Endodermal cell (in vitro differentiated cells): ENCODE measurements at regions not wholly inside any gene's neighbourhood (a gene's known extent, or its start where the extent isn't known, plus 50 kb on each side); places are given as distances from the start of the nearest gene placed in this dataset.

ENCODE experiments used
- DNase-seq: peaks from one replicate; pipeline ENCODE4 v3.0.0-alpha.2; 2017
- H3K27ac ChIP-seq: 2 replicates; pipeline ENCODE4 v1.5.1; 2013; ENCODE audit warnings: mild to moderate bottlenecking, low read depth, low read length, moderate library complexity
- H3K27me3 ChIP-seq: 2 replicates; pipeline ENCODE4 v1.6.1; 2013; ENCODE audit warnings: mild to moderate bottlenecking, low read length, moderate library complexity; ENCODE audit not compliant: insufficient read depth, control insufficient read depth, poor library complexity, severe bottlenecking
- H3K36me3 ChIP-seq: 2 replicates; pipeline ENCODE4 v1.7.0; 2013; ENCODE audit warnings: mild to moderate bottlenecking, low read length, moderate library complexity; ENCODE audit not compliant: control insufficient read depth, insufficient read depth
- H3K4me1 ChIP-seq: one replicate; pipeline ENCODE4 v1.7.0; 2013; ENCODE audit warnings: low read length; ENCODE audit not compliant: control insufficient read depth, insufficient read depth
- H3K4me3 ChIP-seq: 2 replicates; pipeline ENCODE4 v1.5.1; 2013; ENCODE audit warnings: mild to moderate bottlenecking, low read length, moderate library complexity
- H3K9ac ChIP-seq: 2 replicates; pipeline ENCODE4 v1.6.1; 2013; ENCODE audit warnings: mild to moderate bottlenecking, low read length, moderate library complexity; ENCODE audit not compliant: poor library complexity, severe bottlenecking; ENCODE audit errors: extremely low read depth
- H3K9me3 ChIP-seq: 2 replicates; pipeline ENCODE4 v1.6.1; 2013; ENCODE audit warnings: mild to moderate bottlenecking, low read length, moderate library complexity; ENCODE audit not compliant: control insufficient read depth
- H3K27ac Mint-ChIP-seq: 2 replicates; pipeline ENCODE4 v1.8.0; 2020; ENCODE audit warnings: mixed read lengths
- H3K27me3 Mint-ChIP-seq: 2 replicates; pipeline ENCODE4 v1.8.0; 2021; ENCODE audit warnings: mild to moderate bottlenecking, mixed read lengths; ENCODE audit not compliant: insufficient read depth
- H3K36me3 Mint-ChIP-seq: 2 replicates; pipeline ENCODE4 v1.8.0; 2020; ENCODE audit warnings: low read depth, mixed read lengths
- H3K4me1 Mint-ChIP-seq: 2 replicates; pipeline ENCODE4 v1.8.0; 2020; ENCODE audit warnings: mixed read lengths
- H3K4me3 Mint-ChIP-seq: 2 replicates; pipeline ENCODE4 v1.8.0; 2020; ENCODE audit warnings: mild to moderate bottlenecking, moderate library complexity, mixed read lengths
- H3K9me3 Mint-ChIP-seq: 2 replicates; pipeline ENCODE4 v1.8.0; 2020; ENCODE audit warnings: mild to moderate bottlenecking, mixed read lengths
- WGBS, 2 experiments: methylation state at CpG; one replicate each; pipeline versions ENCODE4 v1.1.5 to v1.1.7; 2013; ENCODE audit warnings: missing lambda C conversion rate in 2 of 2, mixed read lengths in 1 of 2; ENCODE audit not compliant: insufficient coverage in 1 of 2, insufficient read length in 1 of 2; 5-methylcytosine and 5-hydroxymethylcytosine counted together
- TF ChIP-seq, protein P1 (sequence below): fragments of 200-600 bp; sonication (generic); conservative IDR thresholded peaks from 2 replicates; pipeline ENCODE4 v1.5.0; 2021; ENCODE audit warnings: antibody characterized with exemption, mild to moderate bottlenecking

DNA sequence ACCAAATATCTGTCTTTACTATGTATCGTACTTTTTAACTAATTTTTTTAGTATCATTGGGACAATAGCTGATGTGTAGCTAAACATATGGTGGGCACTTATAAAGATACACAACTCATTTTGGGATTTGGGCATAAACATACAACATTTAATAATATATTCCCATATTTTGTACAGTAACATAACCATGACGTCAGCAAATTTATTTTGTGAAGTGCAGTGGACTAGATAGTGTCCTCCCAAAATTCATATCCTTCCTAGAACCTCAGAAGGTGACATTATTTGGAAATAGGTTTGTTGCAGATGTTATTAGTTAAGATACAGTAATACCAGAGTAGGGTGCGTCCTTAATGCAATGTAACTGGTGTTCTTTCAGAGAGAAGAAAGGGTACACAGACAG is 356.7 kb downstream of the CDH7 start:
- TF ChIP-seq, protein P1, sequence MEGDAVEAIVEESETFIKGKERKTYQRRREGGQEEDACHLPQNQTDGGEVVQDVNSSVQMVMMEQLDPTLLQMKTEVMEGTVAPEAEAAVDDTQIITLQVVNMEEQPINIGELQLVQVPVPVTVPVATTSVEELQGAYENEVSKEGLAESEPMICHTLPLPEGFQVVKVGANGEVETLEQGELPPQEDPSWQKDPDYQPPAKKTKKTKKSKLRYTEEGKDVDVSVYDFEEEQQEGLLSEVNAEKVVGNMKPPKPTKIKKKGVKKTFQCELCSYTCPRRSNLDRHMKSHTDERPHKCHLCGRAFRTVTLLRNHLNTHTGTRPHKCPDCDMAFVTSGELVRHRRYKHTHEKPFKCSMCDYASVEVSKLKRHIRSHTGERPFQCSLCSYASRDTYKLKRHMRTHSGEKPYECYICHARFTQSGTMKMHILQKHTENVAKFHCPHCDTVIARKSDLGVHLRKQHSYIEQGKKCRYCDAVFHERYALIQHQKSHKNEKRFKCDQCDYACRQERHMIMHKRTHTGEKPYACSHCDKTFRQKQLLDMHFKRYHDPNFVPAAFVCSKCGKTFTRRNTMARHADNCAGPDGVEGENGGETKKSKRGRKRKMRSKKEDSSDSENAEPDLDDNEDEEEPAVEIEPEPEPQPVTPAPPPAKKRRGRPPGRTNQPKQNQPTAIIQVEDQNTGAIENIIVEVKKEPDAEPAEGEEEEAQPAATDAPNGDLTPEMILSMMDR: no peak
- no peaks in the 10 kb centered on the region for H3K9me3 ChIP-seq
- no peaks in the 10 kb centered on the region for H3K9me3 Mint-ChIP-seq
- H3K27me3 Mint-ChIP-seq: no peaks in the 10 kb centered on the region
- H3K4me3 ChIP-seq: no peak overlapping the region
- H3K36me3 Mint-ChIP-seq: no peaks in the 10 kb centered on the region
- H3K4me1 Mint-ChIP-seq: peaks cover 8% of the 10 kb centered on the region
- H3K4me1 ChIP-seq: no peaks in the 10 kb centered on the region
- H3K9ac ChIP-seq: no peak overlapping the region
- no peak overlapping the region for H3K27ac ChIP-seq
- no peak for DNase-seq
- H3K4me3 Mint-ChIP-seq: no peak overlapping the region
- no peak overlapping the region for H3K27ac Mint-ChIP-seq
- 86 to 94% methylated on average over 1 to 2 of the region's 3 CpGs for WGBS, 2 experiments
- H3K27me3 ChIP-seq: no peaks in the 10 kb centered on the region
- H3K36me3 ChIP-seq: no peaks in the 10 kb centered on the region

DNA sequence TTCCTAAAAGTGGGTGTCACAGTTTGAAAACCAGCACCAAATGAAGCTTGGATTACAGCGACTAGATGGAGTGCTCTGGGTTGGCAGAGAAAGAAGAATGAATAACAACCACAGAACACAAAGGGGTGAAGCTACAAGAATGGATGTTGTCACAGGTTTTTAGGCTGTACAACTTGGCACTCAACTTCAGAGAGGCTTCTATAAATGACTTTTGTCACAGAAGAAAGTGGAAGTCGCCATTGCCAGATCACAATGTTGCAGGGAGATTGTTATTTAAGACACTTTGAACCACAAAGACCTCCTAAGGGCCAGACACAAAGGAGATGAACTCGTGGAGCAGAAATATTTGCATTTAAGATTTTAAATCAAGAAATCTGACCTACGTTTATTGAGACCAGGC is 354.2 kb downstream of the CDH7 start:
- Mint-ChIP-seq H3K27ac (no peak overlapping the region), H3K36me3 (no peaks in the 10 kb centered on the region), H3K27me3 (no peaks in the 10 kb centered on the region), H3K9me3 (no peaks in the 10 kb centered on the region), H3K4me3 (no peak overlapping the region), H3K4me1 (peaks cover 8% of the 10 kb centered on the region)
- no peaks in the 10 kb centered on the region for H3K36me3 ChIP-seq
- no peak overlapping the region for H3K4me3 ChIP-seq
- no peaks in the 10 kb centered on the region for H3K4me1 ChIP-seq
- 0 to 51% methylated on average over 1 to 3 of the region's 4 CpGs for WGBS, 2 experiments
- no peak for DNase-seq
- no peaks in the 10 kb centered on the region for H3K27me3 ChIP-seq
- H3K9me3 ChIP-seq: no peaks in the 10 kb centered on the region
- peak overlapping the region; percentile 80 for H3K27ac ChIP-seq
- no peak overlapping the region for H3K9ac ChIP-seq
- TF ChIP-seq, protein P1: no peak

DNA sequence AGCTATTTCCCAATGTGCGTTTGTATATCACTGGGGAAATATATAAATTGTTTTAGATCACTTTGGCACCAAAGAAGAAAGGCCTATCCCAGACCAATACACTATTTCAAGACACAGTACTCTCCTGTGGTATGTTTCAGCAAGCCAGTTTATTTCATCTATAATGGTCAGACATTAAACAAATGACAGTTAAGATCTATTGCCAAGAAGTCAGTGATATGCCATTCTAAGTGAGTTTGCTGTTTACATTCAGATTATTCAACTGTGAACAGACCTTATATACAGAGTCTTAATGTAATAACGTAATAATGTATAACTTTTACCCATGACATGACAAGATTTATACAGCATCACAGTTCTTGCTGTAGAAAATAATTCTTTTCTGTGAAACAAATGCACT is 352.7 kb downstream of the CDH7 start:
- Histone ChIP-seq H3K27ac (no peak overlapping the region), H3K36me3 (no peaks in the 10 kb centered on the region), H3K9me3 (no peaks in the 10 kb centered on the region), H3K27me3 (no peaks in the 10 kb centered on the region), H3K9ac (no peak overlapping the region), H3K4me3 (no peak overlapping the region), H3K4me1 (no peaks in the 10 kb centered on the region)
- 71% methylated on average over 1 of the region's 2 CpGs; no CpG with 5 or more reads in 1 of the 2 experiments for WGBS, 2 experiments
- H3K27me3 Mint-ChIP-seq: no peaks in the 10 kb centered on the region
- no peak overlapping the region for H3K27ac Mint-ChIP-seq
- H3K4me1 Mint-ChIP-seq: peaks cover 8% of the 10 kb centered on the region
- H3K4me3 Mint-ChIP-seq: no peak overlapping the region
- TF ChIP-seq, protein P1: no peak
- H3K9me3 Mint-ChIP-seq: no peaks in the 10 kb centered on the region
- DNase-seq: no peak
- H3K36me3 Mint-ChIP-seq: no peaks in the 10 kb centered on the region
